MM.1S (cell line): ENCODE measurements at regions not wholly inside any gene's neighbourhood (a gene's known extent, or its start where the extent isn't known, plus 50 kb on each side); places are given as distances from the start of the nearest gene placed in this dataset.

Experiments
- DNase-seq: peaks from one replicate; pipeline ENCODE4 v3.0.0-alpha.2; 2015
- H2AFZ ChIP-seq: fragments of 300-600 bp; sonication (generic); 2 replicates; pipeline ENCODE4 v1.6.0; 2016; ENCODE audit warnings: antibody characterized with exemption, low read length
- H3F3A ChIP-seq: fragments of 300-600 bp; sonication (generic); 2 replicates; pipeline ENCODE4 v1.6.1; 2016; ENCODE audit warnings: mild to moderate bottlenecking, antibody characterized with exemption, low read length, moderate library complexity, mixed read lengths; ENCODE audit not compliant: insufficient read depth
- H3K27ac ChIP-seq: fragments of 300-600 bp; sonication (generic); 2 replicates; pipeline ENCODE4 v1.5.1; 2016; ENCODE audit warnings: mild to moderate bottlenecking, low read length
- H3K27me3 ChIP-seq: fragments of 300-600 bp; sonication (generic); replicated peaks from 2 replicates; pipeline ENCODE4 v1.6.0; 2016; ENCODE audit warnings: low read length; ENCODE audit not compliant: insufficient read depth
- H3K36me3 ChIP-seq: fragments of 300-600 bp; sonication (generic); replicated peaks from 2 replicates; pipeline ENCODE4 v1.6.1; 2016; ENCODE audit warnings: mild to moderate bottlenecking, low read length, mixed read lengths; ENCODE audit not compliant: insufficient read depth
- H3K4me1 ChIP-seq: fragments of 300-600 bp; sonication (generic); 2 replicates; pipeline ENCODE4 v1.6.1; 2016; ENCODE audit warnings: low read length, mixed read lengths
- H3K4me2 ChIP-seq: fragments of 300-600 bp; sonication (generic); 2 replicates; pipeline ENCODE4 v1.6.0; 2016; ENCODE audit warnings: low read depth, low read length
- H3K4me3 ChIP-seq: fragments of 300-600 bp; sonication (generic); 2 replicates; pipeline ENCODE4 v1.5.1; 2016; ENCODE audit warnings: low read length, mixed read lengths
- H3K79me2 ChIP-seq: fragments of 300-600 bp; sonication (generic); 2 replicates; pipeline ENCODE4 v1.6.1; 2016; ENCODE audit warnings: mixed run types, low read length, mixed read lengths
- H3K9ac ChIP-seq: fragments of 300-600 bp; sonication (generic); 2 replicates; pipeline ENCODE4 v1.6.1; 2016; ENCODE audit warnings: low read length, mixed read lengths
- H3K9me2 ChIP-seq: fragments of 300-600 bp; sonication (generic); replicated peaks from 2 replicates; pipeline ENCODE4 v1.6.1; 2016; ENCODE audit warnings: mild to moderate bottlenecking, low read length, mixed read lengths; ENCODE audit not compliant: insufficient read depth
- H3K9me3 ChIP-seq: fragments of 300-600 bp; sonication (generic); replicated peaks from 2 replicates; pipeline ENCODE4 v1.6.1; 2016; ENCODE audit warnings: mild to moderate bottlenecking, low read length, mixed read lengths; ENCODE audit not compliant: insufficient read depth
- H4K20me1 ChIP-seq: fragments of 300-600 bp; sonication (generic); 2 replicates; pipeline ENCODE4 v1.6.1; 2016; ENCODE audit warnings: mild to moderate bottlenecking, low read length, moderate library complexity, mixed read lengths; ENCODE audit not compliant: insufficient read depth
- CTCF ChIP-seq: fragments of 300-600 bp; sonication (generic); IDR thresholded peaks from 2 replicates; pipeline ENCODE4 v1.5.1; 2016; ENCODE audit warnings: antibody characterized with exemption, low read length, mixed read lengths
- EZH2 ChIP-seq: fragments of 300-600 bp; sonication (generic); optimal IDR thresholded peaks from 2 replicates; pipeline ENCODE3; 2017; ENCODE audit warnings: low read depth, mild to moderate bottlenecking, antibody characterized with exemption, low read length, mixed read lengths
- EZH2phosphoT487 ChIP-seq: fragments of 300-600 bp; sonication (generic); IDR thresholded peaks from 2 replicates; pipeline ENCODE4 v1.6.1; 2018; ENCODE audit warnings: antibody characterized with exemption, low read length

GRCh38 chr2:221216636-221217035 is 355.5 kb downstream of the EPHA4 start:
- Histone ChIP-seq H3K27ac (no peak overlapping the region), H2AFZ (no peak overlapping the region), H4K20me1 (no peaks in the 10 kb centered on the region), H3K4me1 (no peaks in the 10 kb centered on the region), H3K36me3 (no peaks in the 10 kb centered on the region), H3K9me3 (no peaks in the 10 kb centered on the region), H3K4me3 (no peak overlapping the region), H3K79me2 (no peaks in the 10 kb centered on the region), H3F3A (no peaks in the 10 kb centered on the region), H3K27me3 (no peaks in the 10 kb centered on the region), H3K9ac (no peak overlapping the region), H3K4me2 (no peak overlapping the region), H3K9me2 (no peaks in the 10 kb centered on the region)
- TF ChIP-seq EZH2phosphoT487: no peak
- TF ChIP-seq EZH2: no peak
- TF ChIP-seq CTCF: no peak
- no peak for DNase-seq

DNA sequence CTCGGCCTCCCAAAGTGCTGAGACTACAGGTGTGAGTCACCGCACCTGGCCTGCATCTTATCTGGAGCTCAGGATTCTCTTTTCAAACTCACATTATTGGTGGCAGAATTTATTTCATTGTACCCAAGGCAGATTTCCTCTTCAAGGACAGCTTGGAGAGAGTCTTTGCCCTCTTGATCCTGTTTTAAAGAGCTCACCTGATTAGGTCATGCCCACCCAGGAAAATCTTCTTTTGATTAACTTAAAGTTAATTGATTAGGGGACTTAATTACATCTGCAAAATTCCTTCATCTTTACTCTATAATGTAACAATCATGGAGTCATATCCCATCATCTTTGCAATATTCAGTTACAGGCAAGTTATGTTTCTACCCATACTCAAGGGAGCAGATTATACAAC is 346.4 kb downstream of the EPHA4 start:
- Histone ChIP-seq H3K79me2 (no peaks in the 10 kb centered on the region), H3K9me2 (no peaks in the 10 kb centered on the region; the same call in 1 of the 2 replicates), H3K4me3 (no peak overlapping the region), H3K27ac (no peak overlapping the region), H2AFZ (no peak overlapping the region), H3K27me3 (no peaks in the 10 kb centered on the region), H3F3A (no peaks in the 10 kb centered on the region), H3K9me3 (no peaks in the 10 kb centered on the region), H4K20me1 (no peaks in the 10 kb centered on the region), H3K9ac (no peak overlapping the region), H3K4me1 (no peaks in the 10 kb centered on the region), H3K36me3 (no peaks in the 10 kb centered on the region), H3K4me2 (no peak overlapping the region)
- TF ChIP-seq CTCF (no peak), EZH2phosphoT487 (no peak), EZH2 (no peak)
- DNase-seq: no peak

GRCh38 chr2:221228214-221228769 is 343.8 kb downstream of the EPHA4 start:
- Histone ChIP-seq H3K4me1 (no peaks in the 10 kb centered on the region), H3K27me3 (no peaks in the 10 kb centered on the region), H3K9ac (no peak overlapping the region), H3K9me2 (no peaks in the 10 kb centered on the region; the same call in 1 of the 2 replicates), H4K20me1 (no peaks in the 10 kb centered on the region), H2AFZ (no peak overlapping the region), H3F3A (no peaks in the 10 kb centered on the region), H3K4me2 (no peak overlapping the region), H3K36me3 (no peaks in the 10 kb centered on the region), H3K79me2 (no peaks in the 10 kb centered on the region), H3K27ac (no peak overlapping the region), H3K4me3 (no peak overlapping the region), H3K9me3 (no peaks in the 10 kb centered on the region)
- no peak for DNase-seq
- no peak for TF ChIP-seq EZH2phosphoT487
- no peak for TF ChIP-seq EZH2
- no peak for TF ChIP-seq CTCF
